H1 (cell line): ENCODE measurements at regions not wholly inside any gene's neighbourhood (a gene's known extent, or its start where the extent isn't known, plus 50 kb on each side); places are given as distances from the start of the nearest gene placed in this dataset.
"Not testable (repeated sequence)": the region's sequence is repeated elsewhere in the genome, so short reads cannot be mapped to it uniquely, and the experiment has no call there.

Source experiments
- CEBPB ChIP-seq: IDR thresholded peaks from 2 replicates; pipeline ENCODE4 v1.6.1; 2012; ENCODE audit warnings: low read depth, low read length
- EP300 ChIP-seq, 2 experiments: IDR thresholded peaks; 1 replicate in 1 of 2; 2 replicates in 1 of 2; pipeline ENCODE4 v1.6.1; 2011 to 2012; ENCODE audit warnings: low read depth in 2 of 2, low read length in 2 of 2, mild to moderate bottlenecking in 2 of 2, borderline replicate concordance in 1 of 2, inconsistent platforms in 1 of 2, moderate library complexity in 1 of 2
- EZH2 ChIP-seq: fragments of 200-600 bp; sonication (generic); IDR thresholded peaks from 2 replicates; pipeline ENCODE4 v1.7.1; 2012; ENCODE audit warnings: low read depth, mild to moderate bottlenecking, moderate library complexity, low read length, inconsistent platforms; ENCODE audit not compliant: severe bottlenecking
- JUN ChIP-seq: IDR thresholded peaks from 2 replicates; pipeline ENCODE4 v1.6.1; 2011; ENCODE audit warnings: low read depth, mild to moderate bottlenecking, improper control_type of control experiment, low read length
- MAFK ChIP-seq: IDR thresholded peaks from 2 replicates; pipeline ENCODE4 v1.6.1; 2012; ENCODE audit warnings: low read depth, mild to moderate bottlenecking, improper control_type of control experiment, low read length
- PHF8 ChIP-seq: fragments of 200-600 bp; sonication (generic); conservative IDR thresholded peaks from 2 replicates; pipeline ENCODE4 v1.7.1; 2012; ENCODE audit warnings: low read depth, mild to moderate bottlenecking, inconsistent platforms, low read length, moderate library complexity
- POLR2A ChIP-seq, 2 experiments: IDR thresholded peaks; 1 replicate in 1 of 2; 2 replicates in 1 of 2; pipeline ENCODE4 v1.6.1; 2011; ENCODE audit warnings: low read depth in 2 of 2, low read length in 2 of 2, mild to moderate bottlenecking in 2 of 2; ENCODE audit errors: control extremely low read depth in 1 of 2
- POLR2AphosphoS5 ChIP-seq: IDR thresholded peaks from 2 replicates; pipeline ENCODE4 v1.6.1; 2011; ENCODE audit warnings: low read depth, low read length
- RAD21 ChIP-seq, 2 experiments: IDR thresholded peaks in 1 of 2; conservative IDR thresholded peaks in 1 of 2; 2 replicates each; pipeline ENCODE4 v1.6.1; 2011; ENCODE audit warnings: low read depth in 2 of 2, low read length in 2 of 2, improper control_type of control experiment in 1 of 2, inconsistent platforms in 1 of 2, mild to moderate bottlenecking in 1 of 2, moderate library complexity in 1 of 2
- RNF2 ChIP-seq: fragments of 200-900, 300-1000 bp; sonication (generic); IDR thresholded peaks from 2 replicates; pipeline ENCODE4 v1.7.1; 2016; ENCODE audit warnings: borderline replicate concordance, low read depth, mild to moderate bottlenecking, antibody characterized with exemption, low read length; ENCODE audit not compliant: poor library complexity, severe bottlenecking; ENCODE audit errors: missing control alignments
- SIN3A ChIP-seq, 2 experiments: IDR thresholded peaks in 1 of 2; conservative IDR thresholded peaks in 1 of 2; 2 replicates each; pipeline ENCODE4 v1.6.1; 2011 to 2012; ENCODE audit warnings: low read length in 2 of 2, improper control_type of control experiment in 1 of 2, low read depth in 1 of 2, mild to moderate bottlenecking in 1 of 2
- SRF ChIP-seq: IDR thresholded peaks from 2 replicates; pipeline ENCODE4 v1.6.1; 2011; ENCODE audit warnings: mild to moderate bottlenecking, low read depth, low read length, moderate library complexity
- YY1 ChIP-seq: IDR thresholded peaks from 2 replicates; pipeline ENCODE4 v1.6.1; 2011; ENCODE audit warnings: low read depth, mild to moderate bottlenecking, low read length
- TF ChIP-seq, protein P1 (sequence below), 3 experiments: IDR thresholded peaks; 1 replicate in 2 of 3; 2 replicates in 1 of 3; pipeline versions ENCODE4 v1.5.1 to v1.6.1; 2011; ENCODE audit warnings: low read length in 3 of 3, mild to moderate bottlenecking in 3 of 3, inconsistent platforms in 2 of 3, low read depth in 1 of 3, moderate library complexity in 1 of 3; ENCODE audit not compliant: insufficient read depth in 1 of 3; ENCODE audit errors: control extremely low read depth in 1 of 3

DNA sequence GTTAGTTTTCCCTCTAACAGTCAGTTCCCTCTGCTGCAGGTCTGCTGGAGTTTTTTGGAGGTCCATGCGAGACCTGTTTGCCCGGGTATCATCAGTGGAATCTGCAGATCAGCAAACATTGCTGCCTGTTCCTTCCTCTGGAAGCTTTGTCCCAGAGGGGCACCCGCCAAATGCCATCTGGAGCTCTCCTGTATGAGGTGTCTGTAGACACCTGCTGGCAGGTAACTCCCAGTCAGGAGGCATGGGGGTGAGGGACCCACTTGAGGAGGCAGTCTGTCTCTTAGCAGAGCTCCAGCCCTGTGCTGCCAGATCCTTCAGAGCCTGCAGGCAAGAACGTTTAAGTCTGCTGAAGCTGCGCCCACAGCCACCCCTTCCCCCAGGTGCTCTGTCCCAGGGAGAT is 884.3 kb upstream of the GRIA3 start:
- TF ChIP-seq PHF8; POLR2A (IDR thresholded peaks at IDR 0.05; ENCODE audit: control extremely low read depth in 1 of 2, low read depth in 2 of 2, low read length in 2 of 2); POLR2AphosphoS5; SIN3A (conservative IDR thresholded peaks at IDR 0.05 in 1 of 2, IDR thresholded peaks at IDR 0.05 in 1 of 2; ENCODE audit: low read depth in 1 of 2, low read length in 2 of 2); MAFK; YY1; EP300 (IDR thresholded peaks at IDR 0.05; ENCODE audit: borderline replicate concordance in 1 of 2, low read depth in 2 of 2, low read length in 2 of 2); RAD21 (IDR thresholded peaks at IDR 0.05 in 1 of 2, conservative IDR thresholded peaks at IDR 0.05 in 1 of 2; ENCODE audit: low read depth in 2 of 2, low read length in 2 of 2); CEBPB; RNF2; SRF; EZH2; JUN: not testable (repeated sequence)
- TF ChIP-seq, protein P1, sequence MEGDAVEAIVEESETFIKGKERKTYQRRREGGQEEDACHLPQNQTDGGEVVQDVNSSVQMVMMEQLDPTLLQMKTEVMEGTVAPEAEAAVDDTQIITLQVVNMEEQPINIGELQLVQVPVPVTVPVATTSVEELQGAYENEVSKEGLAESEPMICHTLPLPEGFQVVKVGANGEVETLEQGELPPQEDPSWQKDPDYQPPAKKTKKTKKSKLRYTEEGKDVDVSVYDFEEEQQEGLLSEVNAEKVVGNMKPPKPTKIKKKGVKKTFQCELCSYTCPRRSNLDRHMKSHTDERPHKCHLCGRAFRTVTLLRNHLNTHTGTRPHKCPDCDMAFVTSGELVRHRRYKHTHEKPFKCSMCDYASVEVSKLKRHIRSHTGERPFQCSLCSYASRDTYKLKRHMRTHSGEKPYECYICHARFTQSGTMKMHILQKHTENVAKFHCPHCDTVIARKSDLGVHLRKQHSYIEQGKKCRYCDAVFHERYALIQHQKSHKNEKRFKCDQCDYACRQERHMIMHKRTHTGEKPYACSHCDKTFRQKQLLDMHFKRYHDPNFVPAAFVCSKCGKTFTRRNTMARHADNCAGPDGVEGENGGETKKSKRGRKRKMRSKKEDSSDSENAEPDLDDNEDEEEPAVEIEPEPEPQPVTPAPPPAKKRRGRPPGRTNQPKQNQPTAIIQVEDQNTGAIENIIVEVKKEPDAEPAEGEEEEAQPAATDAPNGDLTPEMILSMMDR (IDR thresholded peaks at IDR 0.05; ENCODE audit: control extremely low read depth in 1 of 3, insufficient read depth in 1 of 3, low read depth in 1 of 3, low read length in 3 of 3): not testable (repeated sequence)
